HG02973 (cell line): ENCODE measurements at regions not wholly inside any gene's neighbourhood (a gene's known extent, or its start where the extent isn't known, plus 50 kb on each side); places are given as distances from the start of the nearest gene placed in this dataset.

ENCODE experiments used
- ATAC-seq: cut with Tn5 transposase; IDR thresholded peaks from one replicate; pipeline ENCODE4 v1.9.1; 2021; ENCODE audit warnings: moderate library complexity; ENCODE audit not compliant: unreplicated experiment

GRCh38 chr5:90135779-90136378 is 273.7 kb downstream of the CETN3 start:
- ATAC-seq, result no peak

DNA sequence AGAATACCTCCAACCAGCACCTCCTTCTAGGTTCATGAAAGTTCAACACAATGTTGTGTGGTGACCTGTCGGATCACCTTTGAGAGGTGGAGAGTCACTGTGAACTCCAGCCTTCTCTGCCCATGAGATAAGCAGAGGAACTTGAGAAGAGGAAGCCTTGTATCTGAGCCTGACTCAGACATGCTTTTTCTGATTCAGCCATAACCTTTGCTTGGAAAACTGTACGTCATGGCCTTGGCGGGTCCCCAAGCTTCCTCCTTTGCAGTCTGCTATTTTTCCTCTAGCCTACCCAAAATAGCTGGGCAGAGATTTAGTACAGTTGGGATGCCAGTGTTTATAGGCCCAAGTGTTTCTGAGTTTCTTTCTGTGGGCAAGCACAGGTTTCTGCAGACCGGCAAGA is 274.7 kb downstream of the CETN3 start:
- no peak for ATAC-seq

GRCh38 chr5:90134381-90134780 is 275.2 kb downstream of the CETN3 start:
- ATAC-seq, result no peak

- ATAC-seq, result no peak
Measured at GRCh38 chr5:90133941-90134340, 275.6 kb downstream of the CETN3 start.

- peak; percentile 87 for ATAC-seq
Measured at GRCh38 chr5:90131383-90132133, 278.0 kb downstream of the CETN3 start.

- no peak for ATAC-seq
Measured at GRCh38 chr5:90128551-90128950, 281.0 kb downstream of the CETN3 start.

DNA sequence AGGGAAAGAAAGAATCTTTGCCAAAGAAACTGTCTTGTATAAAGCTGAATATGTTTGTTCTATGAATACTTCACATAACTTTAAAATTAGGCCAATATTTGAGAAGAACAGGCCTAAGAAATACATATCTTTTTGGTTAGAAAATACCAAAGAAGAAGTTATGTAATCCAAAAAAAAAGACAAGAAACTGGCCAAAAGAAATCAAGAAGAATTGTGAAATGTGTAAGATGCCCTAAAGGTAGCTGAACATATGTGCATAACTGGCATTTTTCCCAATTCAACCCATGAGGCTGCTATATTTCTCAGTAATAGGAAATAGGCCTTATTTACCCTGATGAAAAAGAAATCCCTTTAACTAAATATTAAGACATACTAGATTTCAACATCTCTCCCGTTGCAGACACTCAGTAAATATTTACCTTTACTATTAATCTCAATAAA is 290.0 kb downstream of the CETN3 start:
- ATAC-seq, result no peak

- ATAC-seq, result no peak
Measured at GRCh38 chr5:90117005-90117404, 292.6 kb downstream of the CETN3 start.

DNA sequence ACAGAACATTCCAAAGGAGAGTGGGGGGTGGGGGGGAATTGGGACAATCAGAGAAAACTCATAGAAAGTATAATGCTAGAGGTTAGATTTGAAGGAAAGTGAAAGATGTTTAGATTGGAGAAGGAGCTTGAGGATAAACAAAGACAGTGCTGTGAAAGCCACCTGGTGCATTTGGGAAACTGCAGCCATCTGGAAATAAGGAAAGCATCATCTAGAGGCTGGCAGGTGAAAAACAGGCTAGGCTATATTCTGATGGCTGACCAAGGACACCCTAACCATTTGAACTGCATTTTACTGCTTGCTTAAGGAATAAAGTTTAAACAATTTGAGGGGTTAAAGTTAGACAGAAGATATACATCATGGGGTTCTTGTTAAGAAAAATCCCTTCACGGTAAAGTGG is 296.4 kb downstream of the CETN3 start:
- ATAC-seq, result no peak

DNA sequence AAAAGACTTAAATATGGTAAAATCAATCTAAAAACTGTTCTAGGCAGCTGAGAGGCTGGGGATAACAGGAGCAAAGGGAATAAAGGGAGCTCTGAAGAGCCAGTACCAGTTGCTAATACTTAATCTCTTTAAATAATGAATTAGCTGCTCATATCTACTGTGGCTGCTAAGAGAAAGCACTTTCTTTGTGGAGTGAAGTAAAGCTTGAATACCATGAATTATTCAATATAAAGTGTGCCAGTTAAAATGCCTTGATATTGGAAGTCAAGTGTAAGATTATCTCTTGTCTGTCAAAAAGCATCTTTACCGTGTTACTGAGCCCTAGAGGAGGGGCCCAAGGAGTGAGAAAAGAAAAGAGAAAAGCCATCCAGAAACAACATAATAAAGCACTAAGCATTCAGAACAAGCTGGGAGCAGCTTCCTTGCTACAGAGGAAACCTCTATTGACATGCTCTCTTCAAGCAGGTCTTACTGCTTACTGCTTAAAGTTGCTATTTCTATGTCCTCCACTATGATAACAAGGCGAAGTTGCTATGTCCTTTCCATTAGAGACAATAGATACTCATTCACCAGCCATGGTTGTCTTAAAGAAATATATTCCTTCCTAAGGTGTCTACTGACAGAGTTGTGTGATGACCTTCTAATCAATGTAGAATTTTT is 297.4 kb downstream of the CETN3 start:
- ATAC-seq, result no peak

- ATAC-seq, result no peak
Measured at GRCh38 chr5:90111364-90112032, 298.1 kb downstream of the CETN3 start.

GRCh38 chr5:90109285-90109684 is 300.3 kb downstream of the CETN3 start:
- no peak for ATAC-seq

DNA sequence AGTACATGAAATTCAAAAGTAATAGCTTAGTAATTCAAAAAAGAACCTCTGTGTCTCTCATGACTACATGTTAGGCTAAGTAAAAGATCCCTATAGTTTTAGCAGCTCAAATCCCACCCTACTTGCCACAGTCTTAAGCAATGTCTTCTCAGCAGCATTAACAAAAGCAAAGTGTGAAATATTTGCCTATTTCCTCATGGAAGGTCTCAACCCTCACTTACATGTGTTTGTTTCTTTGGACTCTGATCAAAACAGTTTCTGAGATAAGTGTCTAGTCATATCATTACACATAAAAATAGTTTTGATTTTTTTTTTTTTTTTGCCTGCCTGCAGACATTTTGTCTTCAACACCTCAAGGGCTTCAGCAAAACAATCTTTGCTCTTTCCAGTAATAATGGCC is 310.5 kb downstream of the CETN3 start:
- no peak for ATAC-seq

DNA sequence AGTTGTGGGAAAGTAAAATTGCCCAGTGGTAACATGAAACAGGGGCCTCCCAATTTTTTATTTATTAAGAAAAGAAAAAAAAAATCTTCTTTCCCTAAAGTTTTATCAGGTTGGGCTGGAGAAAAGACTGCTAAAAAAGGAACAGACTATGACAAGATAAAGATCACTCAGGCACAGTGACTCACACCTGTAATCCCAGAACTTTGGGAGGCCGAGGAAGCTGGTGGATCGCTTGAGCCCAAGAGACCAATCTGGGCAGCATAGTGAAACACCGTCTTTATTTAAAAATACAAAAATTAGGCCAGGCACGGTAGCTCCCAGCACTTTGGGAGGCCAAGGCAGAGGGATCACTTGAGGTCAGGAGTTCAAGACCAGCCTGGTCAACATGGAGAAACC is 312.5 kb downstream of the CETN3 start:
- ATAC-seq, result no peak

DNA sequence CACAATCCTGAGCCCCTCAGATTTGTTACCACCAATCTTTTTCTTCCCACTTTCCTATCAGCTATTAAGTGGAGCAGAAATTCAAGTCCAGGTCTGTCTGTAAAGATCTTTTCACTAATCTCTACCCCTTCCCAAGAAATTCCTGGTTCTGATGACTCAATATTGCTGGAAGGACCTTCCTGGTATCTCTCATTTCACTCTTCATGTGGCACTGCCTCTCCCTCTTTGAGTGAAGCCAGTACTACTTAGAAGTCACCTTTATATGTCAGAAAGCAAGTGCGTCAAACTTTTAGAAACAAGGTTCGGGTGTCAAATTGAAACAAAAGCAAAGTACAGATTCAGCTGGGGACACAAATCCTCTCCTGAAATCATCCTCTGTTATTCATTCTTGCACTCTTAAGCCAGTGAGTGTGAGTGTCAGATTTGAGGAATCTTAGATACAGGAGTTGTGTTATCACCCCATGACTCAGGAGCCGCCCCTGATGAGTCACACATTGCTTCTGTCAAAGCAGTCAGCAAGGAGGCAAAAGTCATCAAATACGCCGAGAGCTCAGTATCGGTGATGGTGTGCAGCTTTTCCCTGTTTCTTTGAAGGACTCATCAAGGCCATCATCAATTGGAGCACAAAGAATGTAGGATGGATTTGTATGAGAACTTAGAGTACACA is 313.0 kb downstream of the CETN3 start:
- no peak for ATAC-seq

- no peak for ATAC-seq
Measured at GRCh38 chr5:90095292-90096060, 314.1 kb downstream of the CETN3 start.

DNA sequence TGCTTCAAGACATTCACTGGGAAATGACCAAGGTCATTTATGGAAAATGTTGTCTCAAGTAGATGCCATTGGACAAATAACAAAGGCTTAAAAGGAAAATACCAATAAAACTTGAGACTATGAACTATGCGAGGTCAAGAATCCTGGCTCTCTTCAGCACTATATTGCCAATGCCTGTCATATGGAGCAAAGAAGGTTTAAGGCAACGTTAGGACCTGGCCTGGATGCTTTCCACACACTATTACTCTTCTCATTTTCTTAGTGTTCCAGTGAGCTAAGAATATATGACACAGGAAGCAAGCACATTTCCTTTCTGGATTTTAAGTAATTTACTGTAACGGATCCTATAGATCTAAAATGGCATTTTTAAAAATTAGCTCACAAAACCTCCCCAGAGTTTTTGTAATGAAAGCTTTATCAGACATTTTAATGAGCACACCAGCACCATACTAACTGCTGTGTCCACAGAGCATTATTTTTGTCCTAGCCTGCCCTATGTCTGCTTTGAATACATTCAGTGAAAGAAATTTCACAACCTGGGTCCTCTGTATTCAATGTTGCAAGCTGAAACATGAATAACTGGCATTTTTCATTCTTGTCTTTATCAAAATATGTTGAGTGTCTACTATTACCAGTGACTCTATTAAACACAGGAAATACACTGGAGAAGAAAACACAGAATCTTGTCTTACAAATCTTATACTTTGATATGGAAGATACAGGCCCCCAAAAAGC is 315.6 kb downstream of the CETN3 start:
- no peak for ATAC-seq

DNA sequence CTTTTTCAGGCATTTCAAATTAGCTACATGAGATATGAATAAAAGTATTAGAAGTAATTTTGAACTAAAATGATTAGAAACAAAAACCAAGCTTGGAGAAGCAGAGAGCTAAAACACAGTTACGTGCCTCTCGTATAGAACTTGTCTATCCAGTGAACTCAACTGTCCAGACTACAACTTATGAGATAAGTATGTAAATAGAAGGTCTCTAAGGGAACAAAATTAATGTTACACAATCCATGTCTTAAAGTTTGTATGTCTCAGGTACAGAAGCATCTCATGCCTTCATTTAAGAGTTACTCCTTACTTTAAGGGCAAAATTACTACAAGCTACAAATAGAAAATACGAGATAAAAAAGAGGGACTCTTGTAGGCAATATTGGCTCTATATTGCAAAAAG is 316.8 kb downstream of the CETN3 start:
- no peak for ATAC-seq

- no peak for ATAC-seq
Measured at GRCh38 chr5:90084342-90084741, 325.2 kb downstream of the CETN3 start.
